ENCODE measurements at regions not wholly inside any gene's neighbourhood (a gene's known extent, or its start where the extent isn't known, plus 50 kb on each side); places are given as distances from the start of the nearest gene placed in this dataset.

DNA sequence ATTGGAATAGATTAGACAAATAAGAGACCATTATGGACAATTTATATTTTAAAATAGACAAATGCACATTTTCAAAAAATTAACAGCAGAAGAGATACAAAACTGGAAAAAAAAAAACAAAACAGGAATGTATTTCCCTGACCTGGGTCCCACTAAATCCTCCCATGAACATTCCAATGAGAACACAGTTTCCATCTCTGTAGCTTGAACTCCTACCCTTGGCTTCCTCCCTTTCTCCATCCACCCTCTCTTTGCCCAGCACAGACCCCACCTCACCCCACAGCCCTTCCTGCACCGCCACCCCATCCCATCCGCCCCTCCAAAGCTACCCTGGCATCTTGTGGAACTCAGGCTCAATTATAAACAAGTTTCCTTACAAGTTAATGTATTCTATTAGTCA is 71.2 kb upstream of the MPP7 start:
- dilution Hi-C loops (cut with MboI; ENCODE audit: extremely low pct_ligation_motif_present, low sequenced_read_pairs) (no loop called here), intact Hi-C loops (cut with micrococcal nuclease) (no loop called here)
- Histone ChIP-seq H3K79me2 (ENCODE audit: control insufficient read depth, insufficient read depth, low read length) (no peaks in the 10 kb centered on the region), H3K36me3 (ENCODE audit: control insufficient read depth in 2 of 2, extremely low read depth in 1 of 2, insufficient read depth in 2 of 2, low read length in 2 of 2) (no peaks in the 10 kb centered on the region), H3K9ac (replicated peaks; ENCODE audit: extremely low read depth, insufficient read depth, low read length) (no peak overlapping the region), H3K4me3 (replicated peaks in 1 of 3; ENCODE audit: insufficient read depth in 1 of 3, low read depth in 1 of 3, low read length in 3 of 3) (no peak overlapping the region), H3K4me2 (ENCODE audit: insufficient read depth, low read length) (no peak overlapping the region), H3K4me1 (ENCODE audit: control insufficient read depth, extremely low read depth, insufficient read depth, low read length) (no peaks in the 10 kb centered on the region), H3K9me1 (replicated peaks; ENCODE audit: control insufficient read depth, extremely low read depth, insufficient read depth, low read length) (no peaks in the 10 kb centered on the region), H3K27me3 (ENCODE audit: control insufficient read depth in 2 of 2, insufficient read depth in 2 of 2, low read length in 2 of 2) (peaks cover 0 to 1% of the 10 kb centered on the region in 2 experiments), H4K20me1 (replicated peaks; ENCODE audit: control insufficient read depth, extremely low read depth, insufficient read depth, low read length) (no peaks in the 10 kb centered on the region), H3K27ac (ENCODE audit: insufficient read depth, low read depth, low read length) (no peak overlapping the region), H3K9me3 (replicated peaks; ENCODE audit: control insufficient read depth, insufficient read depth, low read length) (no peaks in the 10 kb centered on the region), H2AFZ (ENCODE audit: low read depth, low read length) (no peak overlapping the region)
- FAIRE-seq, result no peak
- no peak for TF ChIP-seq GATA2 (IDR thresholded peaks at IDR 0.05; ENCODE audit: insufficient read depth, insufficient read length, low read depth, low read length)
- TF ChIP-seq, protein P1, sequence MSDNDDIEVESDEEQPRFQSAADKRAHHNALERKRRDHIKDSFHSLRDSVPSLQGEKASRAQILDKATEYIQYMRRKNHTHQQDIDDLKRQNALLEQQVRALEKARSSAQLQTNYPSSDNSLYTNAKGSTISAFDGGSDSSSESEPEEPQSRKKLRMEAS (IDR thresholded peaks at IDR 0.05; ENCODE audit: insufficient read depth, insufficient read length), result no peak
- no peak for TF ChIP-seq JUN (IDR thresholded peaks at IDR 0.05; ENCODE audit: borderline replicate concordance, insufficient read depth, insufficient read length, low read depth)
- TF ChIP-seq EZH2 (IDR thresholded peaks at IDR 0.05; ENCODE audit: borderline replicate concordance, low read depth, low read length, severe bottlenecking), result no peak
- no peak for TF ChIP-seq POLR2A (IDR thresholded peaks at IDR 0.05; ENCODE audit: low read depth, low read length)
- no peak for TF ChIP-seq MYC (IDR thresholded peaks at IDR 0.05; ENCODE audit: low read depth, low read length)
- TF ChIP-seq, protein P2, sequence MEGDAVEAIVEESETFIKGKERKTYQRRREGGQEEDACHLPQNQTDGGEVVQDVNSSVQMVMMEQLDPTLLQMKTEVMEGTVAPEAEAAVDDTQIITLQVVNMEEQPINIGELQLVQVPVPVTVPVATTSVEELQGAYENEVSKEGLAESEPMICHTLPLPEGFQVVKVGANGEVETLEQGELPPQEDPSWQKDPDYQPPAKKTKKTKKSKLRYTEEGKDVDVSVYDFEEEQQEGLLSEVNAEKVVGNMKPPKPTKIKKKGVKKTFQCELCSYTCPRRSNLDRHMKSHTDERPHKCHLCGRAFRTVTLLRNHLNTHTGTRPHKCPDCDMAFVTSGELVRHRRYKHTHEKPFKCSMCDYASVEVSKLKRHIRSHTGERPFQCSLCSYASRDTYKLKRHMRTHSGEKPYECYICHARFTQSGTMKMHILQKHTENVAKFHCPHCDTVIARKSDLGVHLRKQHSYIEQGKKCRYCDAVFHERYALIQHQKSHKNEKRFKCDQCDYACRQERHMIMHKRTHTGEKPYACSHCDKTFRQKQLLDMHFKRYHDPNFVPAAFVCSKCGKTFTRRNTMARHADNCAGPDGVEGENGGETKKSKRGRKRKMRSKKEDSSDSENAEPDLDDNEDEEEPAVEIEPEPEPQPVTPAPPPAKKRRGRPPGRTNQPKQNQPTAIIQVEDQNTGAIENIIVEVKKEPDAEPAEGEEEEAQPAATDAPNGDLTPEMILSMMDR (IDR thresholded peaks at IDR 0.05; ENCODE audit: extremely low read depth in 1 of 2, insufficient read depth in 1 of 2, low read depth in 1 of 2, low read length in 2 of 2), result no peak
- TF ChIP-seq FOS (IDR thresholded peaks at IDR 0.05; ENCODE audit: borderline replicate concordance, insufficient read depth, low read length), result no peak
- TF ChIP-seq POLR2AphosphoS5 (IDR thresholded peaks at IDR 0.05; ENCODE audit: insufficient read depth, low read depth, low read length), result no peak
- CTCF ChIA-PET, result interaction anchor here (0.8 to 1.8 kb wide), 2 partner anchors 20 to 82 kb away, joined by 3 to 5 read pairs; no protein-coding TSS in a partner anchor
- BruUV-seq (replicated peaks), result no TSS peak
- POLR2A ChIA-PET, result no interaction called here
- no peak for DNase-seq (ENCODE audit: low read depth, low spot score)
